HEK293 (cell line): ENCODE measurements at regions not wholly inside any gene's neighbourhood (a gene's known extent, or its start where the extent isn't known, plus 50 kb on each side); places are given as distances from the start of the nearest gene placed in this dataset.

ENCODE experiments used
- MYNN ChIP-seq: fragments of 450-650 bp; formaldehyde crosslinking; IDR thresholded peaks from 2 replicates; pipeline ENCODE4 v1.5.1; 2016; ENCODE audit warnings: missing biosample characterization, missing genetic modification characterization, borderline replicate concordance
- YY2 ChIP-seq: fragments of 450-650 bp; formaldehyde crosslinking; IDR thresholded peaks from 2 replicates; pipeline ENCODE4 v1.5.1; 2016; ENCODE audit warnings: missing biosample characterization, missing genetic modification characterization
- ZBTB48 ChIP-seq: fragments of 450-650 bp; formaldehyde crosslinking; IDR thresholded peaks from 2 replicates; pipeline ENCODE4 v1.5.1; 2016; ENCODE audit warnings: missing biosample characterization, missing genetic modification characterization
- ZNF274 ChIP-seq, 2 experiments: fragments of 200-500 bp in 1 of 2; fragments of 450-650 bp in 1 of 2; sonication (Bioruptor generic) in 1 of 2; formaldehyde crosslinking in 1 of 2; IDR thresholded peaks; 2 replicates each; pipeline versions ENCODE4 v1.5.1 to v1.6.1; 2014 to 2016; ENCODE audit warnings: borderline replicate concordance in 1 of 2, inconsistent platforms in 1 of 2, low read length in 1 of 2, missing biosample characterization in 1 of 2, missing genetic modification characterization in 1 of 2
- ZNF324 ChIP-seq: fragments of 450-650 bp; formaldehyde crosslinking; IDR thresholded peaks from 2 replicates; pipeline ENCODE4 v1.5.1; 2016; ENCODE audit warnings: missing biosample characterization, missing genetic modification characterization
- ZNF621 ChIP-seq: fragments of 450-650 bp; formaldehyde crosslinking; IDR thresholded peaks from 2 replicates; pipeline ENCODE4 v1.5.1; 2017; ENCODE audit warnings: missing biosample characterization, missing genetic modification characterization
- ZNF677 ChIP-seq: fragments of 450-650 bp; IDR thresholded peaks from 2 replicates; pipeline ENCODE4 v1.5.0; 2018; ENCODE audit warnings: missing biosample characterization, mild to moderate bottlenecking, missing genetic modification characterization, moderate library complexity
- ZNF792 ChIP-seq: fragments of 450-650 bp; formaldehyde crosslinking; IDR thresholded peaks from 2 replicates; pipeline ENCODE4 v1.5.1; 2016; ENCODE audit warnings: missing biosample characterization, missing genetic modification characterization
- TF ChIP-seq, protein P1 (sequence below): fragments of 450-650 bp; formaldehyde crosslinking; conservative IDR thresholded peaks from 2 replicates; pipeline ENCODE4 v1.5.1; 2016; ENCODE audit warnings: low read depth, missing biosample characterization, missing genetic modification characterization
- TF ChIP-seq, protein P2 (sequence below): fragments of 450-650 bp; formaldehyde crosslinking; IDR thresholded peaks from 2 replicates; pipeline ENCODE4 v1.5.1; 2016; ENCODE audit warnings: missing biosample characterization, missing genetic modification characterization
- TF ChIP-seq, protein P3 (sequence below): fragments of 450-650 bp; formaldehyde crosslinking; IDR thresholded peaks from 2 replicates; pipeline ENCODE4 v1.5.1; 2016; ENCODE audit warnings: missing biosample characterization, missing genetic modification characterization, borderline replicate concordance
- TF ChIP-seq, protein P4 (sequence below): sonication (generic); formaldehyde crosslinking; IDR thresholded peaks from 2 replicates; pipeline ENCODE4 v1.8.1; 2022; ENCODE audit warnings: mild to moderate bottlenecking, moderate library complexity, missing genetic modification reagents
- TF ChIP-seq, protein P5 (sequence below): fragments of 450-650 bp; formaldehyde crosslinking; IDR thresholded peaks from 2 replicates; pipeline ENCODE4 v1.5.1; 2016; ENCODE audit warnings: missing biosample characterization, missing genetic modification characterization
- TF ChIP-seq, protein P6 (sequence below): fragments of 450-650 bp; formaldehyde crosslinking; IDR thresholded peaks from 2 replicates; pipeline ENCODE4 v1.5.1; 2017; ENCODE audit warnings: missing biosample characterization, mild to moderate bottlenecking, missing genetic modification characterization, moderate library complexity

DNA sequence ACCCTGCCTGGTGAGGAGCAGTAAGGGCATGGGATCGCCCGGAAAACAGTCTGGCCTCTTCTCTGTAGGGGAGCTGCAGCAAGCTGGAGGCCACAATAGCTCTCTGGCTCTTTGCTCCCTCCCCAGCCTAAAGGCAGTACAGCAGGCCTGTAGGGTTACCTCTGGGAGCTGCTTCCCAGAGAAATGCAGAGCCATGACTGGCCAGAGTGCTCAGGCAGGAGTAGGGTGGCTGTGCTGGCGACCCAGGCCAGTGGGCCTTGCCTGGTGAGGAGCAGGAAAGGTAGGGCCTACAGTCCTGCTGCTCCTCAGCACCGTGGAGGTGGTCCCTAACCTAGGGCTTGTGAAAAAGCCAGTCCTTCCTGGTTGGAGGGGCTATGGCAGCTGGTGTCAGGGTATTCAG is 129.9 kb upstream of the CHD6 start:
- TF ChIP-seq, protein P1, sequence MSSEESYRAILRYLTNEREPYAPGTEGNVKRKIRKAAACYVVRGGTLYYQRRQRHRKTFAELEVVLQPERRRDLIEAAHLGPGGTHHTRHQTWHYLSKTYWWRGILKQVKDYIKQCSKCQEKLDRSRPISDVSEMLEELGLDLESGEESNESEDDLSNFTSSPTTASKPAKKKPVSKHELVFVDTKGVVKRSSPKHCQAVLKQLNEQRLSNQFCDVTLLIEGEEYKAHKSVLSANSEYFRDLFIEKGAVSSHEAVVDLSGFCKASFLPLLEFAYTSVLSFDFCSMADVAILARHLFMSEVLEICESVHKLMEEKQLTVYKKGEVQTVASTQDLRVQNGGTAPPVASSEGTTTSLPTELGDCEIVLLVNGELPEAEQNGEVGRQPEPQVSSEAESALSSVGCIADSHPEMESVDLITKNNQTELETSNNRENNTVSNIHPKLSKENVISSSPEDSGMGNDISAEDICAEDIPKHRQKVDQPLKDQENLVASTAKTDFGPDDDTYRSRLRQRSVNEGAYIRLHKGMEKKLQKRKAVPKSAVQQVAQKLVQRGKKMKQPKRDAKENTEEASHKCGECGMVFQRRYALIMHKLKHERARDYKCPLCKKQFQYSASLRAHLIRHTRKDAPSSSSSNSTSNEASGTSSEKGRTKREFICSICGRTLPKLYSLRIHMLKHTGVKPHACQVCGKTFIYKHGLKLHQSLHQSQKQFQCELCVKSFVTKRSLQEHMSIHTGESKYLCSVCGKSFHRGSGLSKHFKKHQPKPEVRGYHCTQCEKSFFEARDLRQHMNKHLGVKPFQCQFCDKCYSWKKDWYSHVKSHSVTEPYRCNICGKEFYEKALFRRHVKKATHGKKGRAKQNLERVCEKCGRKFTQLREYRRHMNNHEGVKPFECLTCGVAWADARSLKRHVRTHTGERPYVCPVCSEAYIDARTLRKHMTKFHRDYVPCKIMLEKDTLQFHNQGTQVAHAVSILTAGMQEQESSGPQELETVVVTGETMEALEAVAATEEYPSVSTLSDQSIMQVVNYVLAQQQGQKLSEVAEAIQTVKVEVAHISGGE (tag by site-specific recombination), result no peak
- TF ChIP-seq, protein P2, sequence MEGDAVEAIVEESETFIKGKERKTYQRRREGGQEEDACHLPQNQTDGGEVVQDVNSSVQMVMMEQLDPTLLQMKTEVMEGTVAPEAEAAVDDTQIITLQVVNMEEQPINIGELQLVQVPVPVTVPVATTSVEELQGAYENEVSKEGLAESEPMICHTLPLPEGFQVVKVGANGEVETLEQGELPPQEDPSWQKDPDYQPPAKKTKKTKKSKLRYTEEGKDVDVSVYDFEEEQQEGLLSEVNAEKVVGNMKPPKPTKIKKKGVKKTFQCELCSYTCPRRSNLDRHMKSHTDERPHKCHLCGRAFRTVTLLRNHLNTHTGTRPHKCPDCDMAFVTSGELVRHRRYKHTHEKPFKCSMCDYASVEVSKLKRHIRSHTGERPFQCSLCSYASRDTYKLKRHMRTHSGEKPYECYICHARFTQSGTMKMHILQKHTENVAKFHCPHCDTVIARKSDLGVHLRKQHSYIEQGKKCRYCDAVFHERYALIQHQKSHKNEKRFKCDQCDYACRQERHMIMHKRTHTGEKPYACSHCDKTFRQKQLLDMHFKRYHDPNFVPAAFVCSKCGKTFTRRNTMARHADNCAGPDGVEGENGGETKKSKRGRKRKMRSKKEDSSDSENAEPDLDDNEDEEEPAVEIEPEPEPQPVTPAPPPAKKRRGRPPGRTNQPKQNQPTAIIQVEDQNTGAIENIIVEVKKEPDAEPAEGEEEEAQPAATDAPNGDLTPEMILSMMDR, result no peak
- no peak for TF ChIP-seq ZNF792
- TF ChIP-seq ZNF324, result no peak
- TF ChIP-seq ZNF274 (IDR thresholded peaks at IDR 0.05; ENCODE audit: low read length), result no peak
- no peak for TF ChIP-seq ZNF274 (tag by site-specific recombination; IDR thresholded peaks at IDR 0.05; ENCODE audit: borderline replicate concordance)
- TF ChIP-seq ZNF621 (tag by site-specific recombination), result no peak
- TF ChIP-seq, protein P3, sequence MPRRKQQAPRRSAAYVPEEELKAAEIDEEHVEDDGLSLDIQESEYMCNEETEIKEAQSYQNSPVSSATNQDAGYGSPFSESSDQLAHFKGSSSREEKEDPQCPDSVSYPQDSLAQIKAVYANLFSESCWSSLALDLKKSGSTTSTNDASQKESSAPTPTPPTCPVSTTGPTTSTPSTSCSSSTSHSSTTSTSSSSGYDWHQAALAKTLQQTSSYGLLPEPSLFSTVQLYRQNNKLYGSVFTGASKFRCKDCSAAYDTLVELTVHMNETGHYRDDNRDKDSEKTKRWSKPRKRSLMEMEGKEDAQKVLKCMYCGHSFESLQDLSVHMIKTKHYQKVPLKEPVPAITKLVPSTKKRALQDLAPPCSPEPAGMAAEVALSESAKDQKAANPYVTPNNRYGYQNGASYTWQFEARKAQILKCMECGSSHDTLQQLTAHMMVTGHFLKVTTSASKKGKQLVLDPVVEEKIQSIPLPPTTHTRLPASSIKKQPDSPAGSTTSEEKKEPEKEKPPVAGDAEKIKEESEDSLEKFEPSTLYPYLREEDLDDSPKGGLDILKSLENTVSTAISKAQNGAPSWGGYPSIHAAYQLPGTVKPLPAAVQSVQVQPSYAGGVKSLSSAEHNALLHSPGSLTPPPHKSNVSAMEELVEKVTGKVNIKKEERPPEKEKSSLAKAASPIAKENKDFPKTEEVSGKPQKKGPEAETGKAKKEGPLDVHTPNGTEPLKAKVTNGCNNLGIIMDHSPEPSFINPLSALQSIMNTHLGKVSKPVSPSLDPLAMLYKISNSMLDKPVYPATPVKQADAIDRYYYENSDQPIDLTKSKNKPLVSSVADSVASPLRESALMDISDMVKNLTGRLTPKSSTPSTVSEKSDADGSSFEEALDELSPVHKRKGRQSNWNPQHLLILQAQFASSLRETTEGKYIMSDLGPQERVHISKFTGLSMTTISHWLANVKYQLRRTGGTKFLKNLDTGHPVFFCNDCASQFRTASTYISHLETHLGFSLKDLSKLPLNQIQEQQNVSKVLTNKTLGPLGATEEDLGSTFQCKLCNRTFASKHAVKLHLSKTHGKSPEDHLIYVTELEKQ, result no peak
- TF ChIP-seq, protein P4, sequence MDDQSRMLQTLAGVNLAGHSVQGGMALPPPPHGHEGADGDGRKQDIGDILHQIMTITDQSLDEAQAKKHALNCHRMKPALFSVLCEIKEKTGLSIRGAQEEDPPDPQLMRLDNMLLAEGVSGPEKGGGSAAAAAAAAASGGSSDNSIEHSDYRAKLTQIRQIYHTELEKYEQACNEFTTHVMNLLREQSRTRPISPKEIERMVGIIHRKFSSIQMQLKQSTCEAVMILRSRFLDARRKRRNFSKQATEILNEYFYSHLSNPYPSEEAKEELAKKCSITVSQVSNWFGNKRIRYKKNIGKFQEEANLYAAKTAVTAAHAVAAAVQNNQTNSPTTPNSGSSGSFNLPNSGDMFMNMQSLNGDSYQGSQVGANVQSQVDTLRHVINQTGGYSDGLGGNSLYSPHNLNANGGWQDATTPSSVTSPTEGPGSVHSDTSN (CRISPR knock-in tag), result no peak
- TF ChIP-seq, protein P5, sequence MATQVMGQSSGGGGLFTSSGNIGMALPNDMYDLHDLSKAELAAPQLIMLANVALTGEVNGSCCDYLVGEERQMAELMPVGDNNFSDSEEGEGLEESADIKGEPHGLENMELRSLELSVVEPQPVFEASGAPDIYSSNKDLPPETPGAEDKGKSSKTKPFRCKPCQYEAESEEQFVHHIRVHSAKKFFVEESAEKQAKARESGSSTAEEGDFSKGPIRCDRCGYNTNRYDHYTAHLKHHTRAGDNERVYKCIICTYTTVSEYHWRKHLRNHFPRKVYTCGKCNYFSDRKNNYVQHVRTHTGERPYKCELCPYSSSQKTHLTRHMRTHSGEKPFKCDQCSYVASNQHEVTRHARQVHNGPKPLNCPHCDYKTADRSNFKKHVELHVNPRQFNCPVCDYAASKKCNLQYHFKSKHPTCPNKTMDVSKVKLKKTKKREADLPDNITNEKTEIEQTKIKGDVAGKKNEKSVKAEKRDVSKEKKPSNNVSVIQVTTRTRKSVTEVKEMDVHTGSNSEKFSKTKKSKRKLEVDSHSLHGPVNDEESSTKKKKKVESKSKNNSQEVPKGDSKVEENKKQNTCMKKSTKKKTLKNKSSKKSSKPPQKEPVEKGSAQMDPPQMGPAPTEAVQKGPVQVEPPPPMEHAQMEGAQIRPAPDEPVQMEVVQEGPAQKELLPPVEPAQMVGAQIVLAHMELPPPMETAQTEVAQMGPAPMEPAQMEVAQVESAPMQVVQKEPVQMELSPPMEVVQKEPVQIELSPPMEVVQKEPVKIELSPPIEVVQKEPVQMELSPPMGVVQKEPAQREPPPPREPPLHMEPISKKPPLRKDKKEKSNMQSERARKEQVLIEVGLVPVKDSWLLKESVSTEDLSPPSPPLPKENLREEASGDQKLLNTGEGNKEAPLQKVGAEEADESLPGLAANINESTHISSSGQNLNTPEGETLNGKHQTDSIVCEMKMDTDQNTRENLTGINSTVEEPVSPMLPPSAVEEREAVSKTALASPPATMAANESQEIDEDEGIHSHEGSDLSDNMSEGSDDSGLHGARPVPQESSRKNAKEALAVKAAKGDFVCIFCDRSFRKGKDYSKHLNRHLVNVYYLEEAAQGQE (tag by site-specific recombination), result no peak
- no peak for TF ChIP-seq ZNF677
- TF ChIP-seq ZBTB48 (tag by site-specific recombination), result no peak
- TF ChIP-seq YY2 (tag by site-specific recombination), result no peak
- no peak for TF ChIP-seq MYNN (tag by site-specific recombination)
- TF ChIP-seq, protein P6, sequence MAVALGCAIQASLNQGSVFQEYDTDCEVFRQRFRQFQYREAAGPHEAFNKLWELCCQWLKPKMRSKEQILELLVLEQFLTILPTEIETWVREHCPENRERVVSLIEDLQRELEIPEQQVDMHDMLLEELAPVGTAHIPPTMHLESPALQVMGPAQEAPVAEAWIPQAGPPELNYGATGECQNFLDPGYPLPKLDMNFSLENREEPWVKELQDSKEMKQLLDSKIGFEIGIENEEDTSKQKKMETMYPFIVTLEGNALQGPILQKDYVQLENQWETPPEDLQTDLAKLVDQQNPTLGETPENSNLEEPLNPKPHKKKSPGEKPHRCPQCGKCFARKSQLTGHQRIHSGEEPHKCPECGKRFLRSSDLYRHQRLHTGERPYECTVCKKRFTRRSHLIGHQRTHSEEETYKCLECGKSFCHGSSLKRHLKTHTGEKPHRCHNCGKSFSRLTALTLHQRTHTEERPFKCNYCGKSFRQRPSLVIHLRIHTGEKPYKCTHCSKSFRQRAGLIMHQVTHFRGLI (tag by site-specific recombination), result no peak
